HPDE6-E6E7 (cell line): ENCODE measurements at regions not wholly inside any gene's neighbourhood (a gene's known extent, or its start where the extent isn't known, plus 50 kb on each side); places are given as distances from the start of the nearest gene placed in this dataset.

Source experiments
- DNase-seq: peaks from one replicate; pipeline ENCODE4 v3.0.0; 2011; ENCODE audit warnings: missing footprints; ENCODE audit errors: extremely low spot score

DNA sequence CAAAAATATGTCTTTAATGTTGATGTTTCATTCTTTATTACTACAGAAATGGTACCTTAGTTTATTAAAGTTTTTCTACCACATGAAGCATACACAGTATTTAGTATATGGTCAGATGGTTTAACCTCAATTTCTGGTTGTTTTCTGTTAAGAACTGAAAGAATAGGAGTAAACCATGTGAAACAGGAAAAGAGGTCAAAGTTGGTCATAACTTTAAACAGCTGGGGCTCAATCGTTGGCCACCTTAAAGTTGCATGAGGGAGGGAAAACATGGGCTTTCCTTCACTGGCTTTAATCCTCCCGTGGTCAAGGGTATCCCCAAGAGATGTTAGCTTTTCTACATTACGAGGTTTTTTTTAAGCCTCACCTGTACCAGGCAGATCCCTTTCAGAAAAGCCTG is 483.3 kb upstream of the ADAMTS5 start:
- no peak for DNase-seq

- DNase-seq: no peak
Observed at GRCh38 chr21:27448960-27449359, 482.1 kb upstream of the ADAMTS5 start.

DNA sequence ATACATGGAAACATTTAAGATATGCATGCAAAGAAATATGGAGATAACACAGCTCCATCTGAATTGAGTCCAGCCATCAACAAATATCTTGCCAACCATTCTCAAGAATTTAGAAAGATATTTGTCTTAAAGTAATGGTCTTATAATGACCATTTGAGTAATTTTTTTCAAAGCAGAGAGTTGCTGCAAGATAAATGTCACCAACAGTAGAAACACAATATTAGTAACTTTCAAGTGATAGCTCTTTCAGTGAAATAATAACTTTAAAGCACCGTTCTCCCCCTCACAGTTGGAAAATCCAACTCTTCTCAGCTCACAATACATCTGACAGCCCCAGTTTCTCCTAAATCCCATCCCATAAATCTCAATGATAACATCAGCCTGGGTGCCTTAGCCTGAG is 481.0 kb upstream of the ADAMTS5 start:
- DNase-seq: no peak

- no peak for DNase-seq
Observed at GRCh38 chr21:27429710-27430341, 462.9 kb upstream of the ADAMTS5 start.

GRCh38 chr21:27426196-27426595 is 459.3 kb upstream of the ADAMTS5 start:
- no peak for DNase-seq

- no peak for DNase-seq
Observed at GRCh38 chr21:27425574-27425973, 458.7 kb upstream of the ADAMTS5 start.

- DNase-seq: no peak
Observed at GRCh38 chr21:27425172-27425571, 458.3 kb upstream of the ADAMTS5 start.

- no peak for DNase-seq
Observed at GRCh38 chr21:27424601-27425000, 457.7 kb upstream of the ADAMTS5 start.

GRCh38 chr21:27423906-27424595 is 457.2 kb upstream of the ADAMTS5 start:
- no peak for DNase-seq

DNA sequence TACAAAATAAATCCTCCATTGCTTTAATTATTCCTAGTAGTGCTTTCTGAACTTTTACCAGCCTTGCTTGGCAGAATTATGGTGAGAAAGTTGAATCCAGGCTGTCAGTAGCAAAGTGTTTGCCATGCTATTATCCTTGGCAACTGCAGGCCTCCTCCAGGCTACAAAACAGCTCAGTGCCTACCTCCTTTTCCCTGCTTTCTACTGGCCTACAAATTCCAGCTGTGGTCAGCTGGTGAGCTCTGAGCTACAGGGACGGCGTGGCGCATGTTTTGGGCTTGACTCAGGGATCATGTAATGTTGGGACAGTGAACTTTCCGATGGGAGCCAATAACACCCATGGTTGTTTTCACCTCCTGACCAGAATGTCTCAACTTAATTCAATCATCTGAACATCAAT is 456.1 kb upstream of the ADAMTS5 start:
- DNase-seq: no peak

DNA sequence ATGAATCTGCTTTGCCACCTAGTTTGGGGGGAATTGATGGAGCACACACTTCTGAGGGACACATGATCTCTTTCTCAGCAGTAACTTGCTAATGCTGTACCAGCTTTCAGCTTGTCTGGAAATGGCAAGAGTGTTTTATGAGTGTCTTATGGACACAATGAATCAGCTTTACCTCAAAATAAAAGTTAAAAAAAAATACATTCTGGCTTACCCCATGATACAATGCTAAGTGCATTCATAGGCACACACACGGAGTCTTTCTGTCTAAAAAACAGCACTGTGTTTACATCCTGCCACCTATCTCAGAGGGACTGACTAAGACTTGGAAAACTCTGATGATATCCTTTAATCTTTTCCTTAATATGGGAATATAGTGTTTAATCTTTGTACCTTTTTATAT is 455.5 kb upstream of the ADAMTS5 start:
- no peak for DNase-seq

GRCh38 chr21:27421654-27422053 is 454.8 kb upstream of the ADAMTS5 start:
- no peak for DNase-seq

- DNase-seq: no peak
Observed at GRCh38 chr21:27419153-27419552, 452.3 kb upstream of the ADAMTS5 start.

DNA sequence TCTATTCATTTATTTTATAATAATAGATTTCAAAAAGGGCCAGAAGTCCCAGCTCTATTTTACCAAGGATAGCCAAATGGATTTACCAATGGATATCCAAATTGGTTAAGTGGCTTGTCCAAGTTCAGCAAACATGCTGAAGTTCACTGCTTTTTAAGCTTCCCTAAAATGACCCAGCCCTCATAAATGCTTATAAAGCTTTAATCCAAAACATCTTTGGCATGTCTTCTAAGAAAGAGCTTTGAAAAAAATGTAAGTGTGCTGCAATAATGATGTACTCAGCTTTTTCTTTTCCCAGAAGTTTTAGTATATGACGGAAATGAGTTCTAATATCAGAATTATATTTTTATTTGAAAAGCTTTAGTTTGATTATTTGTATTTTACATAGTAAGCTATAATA is 451.5 kb upstream of the ADAMTS5 start:
- no peak for DNase-seq

DNA sequence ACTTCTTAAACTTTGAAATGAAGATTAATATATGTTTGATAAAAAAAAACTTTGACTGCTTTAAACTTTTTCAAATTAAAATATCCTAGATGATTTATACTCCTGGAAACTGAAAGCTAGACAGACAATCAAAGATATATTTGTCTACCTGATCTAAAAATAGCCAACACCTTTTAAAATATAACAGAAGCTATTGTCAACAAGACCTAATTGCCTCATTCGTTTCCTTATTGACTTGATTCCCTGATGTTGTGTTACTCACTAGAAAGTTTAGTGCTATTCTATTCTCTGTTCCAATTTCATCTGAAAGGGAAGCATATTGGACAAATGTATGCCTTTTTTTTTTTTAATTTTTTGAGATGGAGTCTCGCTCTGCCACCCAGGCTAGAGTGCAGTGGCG is 445.6 kb upstream of the ADAMTS5 start:
- no peak for DNase-seq

DNA sequence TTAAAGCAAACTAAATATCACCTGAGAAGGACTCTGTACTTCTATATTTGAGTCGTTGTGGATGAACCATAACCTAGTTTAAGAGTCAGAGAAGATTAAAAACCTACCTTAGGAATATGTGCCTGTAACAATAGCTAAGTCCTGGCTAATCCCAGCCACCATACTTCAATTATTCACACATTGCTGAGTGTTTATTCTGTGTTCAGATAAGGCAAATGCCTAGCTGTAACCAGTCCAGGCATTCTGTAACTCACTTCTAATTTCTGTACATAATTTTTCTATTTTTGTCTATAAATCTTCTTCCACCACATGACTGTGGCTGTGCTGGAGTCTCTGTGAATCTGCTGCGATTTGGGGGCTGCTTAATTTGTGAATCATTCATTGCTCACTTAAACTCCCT is 441.9 kb upstream of the ADAMTS5 start:
- DNase-seq: no peak

DNA sequence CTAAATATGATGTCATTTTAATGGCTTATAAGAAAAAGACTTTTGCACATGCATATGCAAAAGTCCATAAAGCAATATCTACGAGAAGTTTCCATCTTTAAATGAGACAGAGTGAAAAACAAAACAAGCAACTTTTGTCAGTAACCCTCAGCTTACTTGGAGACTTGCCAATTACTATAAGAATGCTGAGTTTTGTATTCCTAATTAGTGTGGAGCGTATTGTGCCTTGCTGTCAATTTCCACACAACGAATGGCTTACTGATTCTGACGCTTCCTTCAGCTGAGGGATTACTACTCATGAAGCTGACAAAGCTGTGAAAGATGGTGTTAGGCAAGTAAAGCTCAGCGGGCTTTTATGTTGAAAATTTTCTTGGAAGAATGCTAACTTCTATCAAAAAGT is 440.4 kb upstream of the ADAMTS5 start:
- DNase-seq: no peak

- no peak for DNase-seq
Observed at GRCh38 chr21:27406300-27407009, 439.6 kb upstream of the ADAMTS5 start.

DNA sequence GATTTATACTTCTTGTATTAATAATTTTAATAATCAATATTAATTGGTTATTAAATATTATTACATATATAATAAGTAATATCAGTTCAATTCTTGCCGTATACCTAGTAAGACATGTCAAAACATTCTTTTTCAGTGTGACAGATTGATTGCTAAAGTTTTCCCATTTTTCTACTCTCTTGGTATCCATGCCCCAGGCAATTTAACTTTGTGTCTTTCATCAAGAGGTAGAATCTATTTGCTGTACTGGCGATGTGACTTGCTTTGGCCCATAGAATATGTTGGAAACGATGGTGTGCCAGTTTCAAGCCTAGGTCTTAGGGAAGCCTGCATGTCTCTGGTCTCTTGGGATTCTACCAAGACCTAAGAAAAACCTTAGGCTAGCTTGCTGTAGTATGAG is 436.1 kb upstream of the ADAMTS5 start:
- no peak for DNase-seq

GRCh38 chr21:27400045-27400444 is 433.2 kb upstream of the ADAMTS5 start:
- DNase-seq: no peak

DNA sequence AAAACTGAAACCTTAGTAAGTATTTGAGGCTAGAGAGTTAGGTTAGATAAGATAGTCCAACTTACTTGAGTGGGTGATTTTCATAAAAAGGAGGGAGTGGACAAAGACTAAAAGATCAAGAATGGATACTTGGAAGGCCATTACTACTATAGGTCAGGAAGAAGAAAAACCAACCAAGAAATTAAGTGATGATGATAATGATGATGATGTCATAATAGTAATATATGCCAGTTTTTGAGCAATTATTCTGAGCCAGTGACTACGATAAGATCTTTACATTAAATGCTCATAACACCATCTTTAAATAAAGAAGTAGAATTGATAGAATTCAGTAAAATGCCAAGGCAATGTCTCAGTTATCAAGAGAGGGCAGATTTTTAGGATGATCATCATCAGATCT is 430.7 kb upstream of the ADAMTS5 start:
- no peak for DNase-seq

- DNase-seq: no peak
Observed at GRCh38 chr21:27393726-27394125, 426.8 kb upstream of the ADAMTS5 start.

DNA sequence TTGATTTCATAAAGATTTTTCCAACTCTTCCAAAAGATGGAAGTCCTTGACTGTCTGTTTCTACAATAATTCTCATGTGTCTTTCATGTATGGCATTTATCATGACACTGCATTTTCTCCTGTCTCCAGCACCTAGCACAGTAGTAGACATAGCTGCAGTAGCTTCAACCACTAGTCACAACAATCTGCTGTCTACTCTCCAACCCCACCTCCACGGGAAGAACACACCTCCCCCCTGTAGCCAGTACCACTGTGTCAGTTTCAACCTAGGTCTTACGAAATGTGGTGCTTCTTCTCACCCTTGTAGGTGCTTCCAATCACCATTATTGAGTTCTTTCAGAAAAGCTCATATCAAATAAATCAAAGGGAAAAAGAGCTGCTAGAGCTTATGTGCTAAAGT is 425.1 kb upstream of the ADAMTS5 start:
- no peak for DNase-seq
